GM19455 (cell line): ENCODE measurements at regions not wholly inside any gene's neighbourhood (a gene's known extent, or its start where the extent isn't known, plus 50 kb on each side); places are given as distances from the start of the nearest gene placed in this dataset.

Experiments used
- ATAC-seq: cut with Tn5 transposase; IDR thresholded peaks from one replicate; pipeline ENCODE4 v1.9.1; 2021; ENCODE audit not compliant: unreplicated experiment

- no peak for ATAC-seq
Measured at GRCh38 chr4:67125636-67126514, 419.4 kb downstream of the CENPC start.

DNA sequence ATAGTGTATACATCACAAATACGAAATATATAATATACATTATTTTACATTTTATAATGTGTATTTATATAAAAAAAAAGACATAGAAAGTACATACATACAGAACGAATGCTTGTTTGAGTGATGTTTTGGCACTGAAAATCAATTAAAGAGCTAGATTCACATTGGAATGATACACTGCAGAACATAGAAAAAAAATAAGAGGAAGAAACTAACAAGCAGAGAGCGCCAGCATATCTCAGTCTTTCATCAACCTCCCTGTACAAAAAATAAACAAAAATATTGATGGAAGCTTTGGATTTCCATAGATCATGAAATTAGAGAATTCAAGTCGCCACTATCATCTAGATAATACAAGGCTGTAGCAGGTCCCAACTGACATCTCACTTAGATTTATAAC is 420.6 kb downstream of the CENPC start:
- no peak for ATAC-seq

DNA sequence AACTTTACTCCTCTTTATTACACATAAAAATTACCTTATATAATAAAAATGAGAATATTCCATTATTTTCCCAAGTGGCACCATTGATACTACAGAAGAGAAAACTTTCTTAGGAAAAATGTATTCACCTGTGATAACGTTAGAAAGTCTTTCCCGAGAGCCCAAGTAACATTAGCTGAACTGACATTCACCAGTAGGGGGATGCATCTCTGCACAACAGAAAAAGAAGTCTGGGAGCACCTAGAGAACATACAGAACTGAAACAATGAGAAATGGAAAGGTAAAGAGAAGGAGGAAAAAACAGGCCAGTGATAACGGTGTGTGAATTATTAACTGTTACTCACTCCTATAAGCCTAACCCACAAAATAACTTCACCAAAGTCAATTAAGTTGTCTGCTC is 423.3 kb downstream of the CENPC start:
- ATAC-seq, result no peak

DNA sequence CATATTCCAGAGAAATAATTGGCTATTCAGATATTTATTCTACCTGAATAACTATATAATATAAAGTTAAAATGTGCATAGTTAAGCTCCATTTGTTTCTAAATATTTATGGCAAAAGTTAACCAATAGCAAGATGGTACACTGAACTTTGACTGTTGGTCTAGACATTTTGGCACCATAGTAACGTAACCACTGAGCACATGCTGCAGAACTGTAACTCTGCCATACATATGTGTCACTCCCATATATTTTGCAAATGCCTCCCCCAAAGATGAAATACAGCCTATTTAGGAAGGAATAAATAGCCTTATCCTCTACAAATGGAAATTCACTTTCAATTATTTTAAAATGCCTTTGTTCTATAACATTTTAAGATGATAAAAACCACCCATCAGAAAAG is 424.9 kb downstream of the CENPC start:
- ATAC-seq, result no peak

GRCh38 chr4:67109276-67109675 is 436.0 kb downstream of the CENPC start:
- no peak for ATAC-seq

DNA sequence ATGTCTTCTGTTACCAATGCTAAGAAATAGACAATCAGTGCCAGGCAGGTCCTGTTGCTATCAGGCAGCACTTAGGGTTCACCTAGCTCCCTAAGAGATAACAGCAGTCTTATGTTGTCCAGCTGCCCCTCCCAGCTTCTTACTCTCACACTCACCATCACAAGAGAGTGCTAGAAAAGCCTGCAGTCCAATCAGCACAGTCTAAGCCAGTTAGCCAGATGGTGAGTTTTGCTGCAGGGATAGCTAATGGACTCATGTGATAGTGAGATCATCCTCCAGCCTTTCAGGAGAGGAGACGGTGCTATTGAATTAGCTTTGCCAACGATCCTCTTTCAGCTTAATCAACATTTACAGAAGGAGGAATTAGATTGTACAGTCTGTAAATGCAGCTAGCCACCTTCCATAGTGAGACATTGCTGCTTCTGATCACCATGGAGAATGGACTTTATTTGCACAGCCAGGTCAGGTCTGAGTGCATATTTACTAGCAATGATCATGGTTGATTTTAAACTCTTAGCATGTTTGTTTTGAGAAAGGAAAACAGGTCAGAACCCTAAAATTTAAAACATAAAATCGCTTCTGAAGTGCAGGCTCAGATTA is 438.3 kb downstream of the CENPC start:
- no peak for ATAC-seq

DNA sequence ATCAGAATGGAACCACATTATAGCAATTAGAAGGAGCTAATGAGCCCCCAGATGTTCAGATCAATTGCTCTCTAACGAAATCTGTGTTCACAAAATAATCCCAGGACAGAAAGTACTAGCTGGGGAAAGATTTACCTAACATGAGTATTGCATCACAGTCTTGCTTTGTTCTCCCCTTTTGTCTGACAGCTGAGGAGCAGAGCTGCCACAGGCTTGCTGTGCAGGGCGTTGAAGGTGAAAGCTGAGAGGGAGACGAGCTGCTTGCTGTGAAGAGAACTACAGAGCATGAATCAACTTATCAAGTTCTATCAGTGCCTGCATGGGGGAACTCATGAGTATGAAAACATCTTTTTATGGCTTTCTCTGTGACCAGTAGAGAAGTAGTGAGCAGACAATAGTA is 441.2 kb downstream of the CENPC start:
- no peak for ATAC-seq

DNA sequence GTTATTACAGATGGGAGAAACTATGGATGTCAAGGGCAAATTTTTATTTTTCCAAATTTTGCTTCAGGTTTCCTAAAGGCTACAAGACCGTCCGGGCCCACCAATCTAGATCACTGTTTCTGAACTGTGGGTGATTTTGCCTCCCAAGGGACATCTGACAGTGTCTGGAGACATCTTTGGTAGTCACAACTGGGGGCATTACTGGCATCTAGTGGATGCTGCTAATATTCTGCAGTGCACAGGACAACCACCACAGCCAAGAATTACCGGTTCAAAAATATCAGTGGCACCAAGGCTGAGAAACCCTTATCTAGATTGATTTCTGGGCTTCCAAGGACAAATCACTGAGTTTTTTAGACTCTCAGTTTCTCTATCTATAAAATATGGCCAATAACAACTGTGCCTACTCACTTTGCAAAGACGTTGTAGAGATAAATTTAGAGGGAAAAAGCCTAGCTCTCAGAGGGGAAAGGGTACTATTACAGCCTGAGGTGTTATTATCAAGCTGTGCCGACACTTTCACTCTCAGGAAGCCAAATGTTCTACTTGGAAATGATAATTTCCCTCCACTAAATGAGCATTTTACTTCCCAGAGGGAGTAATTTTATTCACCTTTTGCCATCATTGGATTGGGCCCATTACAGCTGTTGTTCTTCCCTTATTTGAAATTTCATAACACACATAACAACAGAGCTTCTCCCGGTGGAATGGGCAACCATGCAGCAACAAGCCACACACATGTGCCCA is 442.1 kb downstream of the CENPC start:
- ATAC-seq, result no peak

DNA sequence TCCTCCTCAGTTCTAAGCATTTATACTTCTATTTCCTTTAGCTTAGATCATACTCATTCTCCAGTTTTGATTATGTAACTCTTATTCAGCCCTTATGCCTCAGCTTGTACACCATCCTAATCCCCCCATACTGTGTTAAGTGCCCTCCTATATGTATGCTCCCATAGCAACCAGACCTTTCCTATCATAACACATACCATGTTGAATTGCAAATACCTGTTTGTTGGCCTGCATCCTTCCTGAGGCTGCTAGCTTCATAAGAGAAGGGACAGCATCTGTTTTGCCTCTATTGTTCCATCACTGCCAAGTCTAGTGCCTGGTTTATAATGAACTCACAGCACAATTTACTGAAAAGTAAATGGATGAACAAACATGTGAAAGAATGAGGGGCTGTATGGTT is 443.7 kb downstream of the CENPC start:
- no peak for ATAC-seq

DNA sequence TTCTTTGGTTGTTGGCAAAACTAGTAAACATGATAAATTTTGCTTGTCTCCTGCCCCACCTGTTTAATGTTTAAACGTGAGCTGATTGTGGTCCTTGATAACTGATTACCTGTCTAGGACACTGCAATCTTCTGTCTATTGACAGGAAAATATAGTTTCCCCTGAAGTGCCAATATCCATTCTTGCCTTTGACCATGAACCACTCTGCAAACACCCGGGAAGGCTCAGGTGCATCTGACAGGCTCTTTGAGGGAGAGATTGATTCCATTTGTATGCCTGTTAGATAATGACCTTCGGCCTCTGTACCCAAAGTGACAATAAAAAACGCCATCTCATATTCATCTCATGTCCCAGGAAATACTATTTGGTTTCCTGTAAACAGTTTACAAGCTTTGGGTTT is 453.0 kb downstream of the CENPC start:
- ATAC-seq, result no peak

- ATAC-seq, result no peak
Measured at GRCh38 chr4:67091673-67092072, 453.6 kb downstream of the CENPC start.

- peak; percentile 94 for ATAC-seq
Measured at GRCh38 chr4:67087897-67088296, 457.4 kb downstream of the CENPC start.

DNA sequence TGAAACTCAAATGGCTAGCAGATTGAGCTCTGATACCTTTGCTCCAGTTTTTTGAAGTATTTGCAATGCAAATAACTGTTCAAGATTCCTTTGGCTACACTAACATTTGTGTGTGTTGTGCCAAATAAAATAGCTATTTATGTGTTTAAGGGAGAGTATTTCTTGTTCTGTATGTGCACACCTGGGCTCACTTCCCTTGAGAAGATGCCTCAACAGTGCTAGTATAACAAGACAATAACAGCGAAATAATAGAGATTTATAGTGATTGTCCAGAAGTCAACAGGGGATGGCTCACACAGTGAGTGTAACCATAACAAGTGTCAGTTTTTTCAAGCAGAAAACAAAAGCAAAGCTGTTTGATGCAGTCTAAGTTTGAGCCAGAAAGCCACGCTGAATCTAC is 460.5 kb downstream of the CENPC start:
- no peak for ATAC-seq

DNA sequence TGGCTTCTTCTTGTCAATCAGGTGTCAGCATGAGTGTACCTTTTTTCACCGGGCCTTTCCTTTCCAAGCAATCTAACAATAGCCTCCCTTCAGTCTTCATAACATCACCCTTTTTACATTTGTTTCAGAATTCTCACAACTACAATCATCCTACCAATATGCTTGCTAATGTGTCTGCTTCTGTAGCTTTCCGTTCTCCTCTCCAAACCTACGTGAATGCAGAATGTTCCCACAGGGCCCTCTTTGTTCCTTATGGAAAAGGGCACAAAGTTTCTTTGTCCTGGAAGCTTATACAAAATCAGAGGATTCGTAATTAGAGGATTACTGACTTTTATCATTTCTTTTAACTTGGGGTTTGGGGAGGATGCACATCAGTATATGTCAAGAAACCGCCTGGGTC is 461.8 kb downstream of the CENPC start:
- ATAC-seq, result no peak

DNA sequence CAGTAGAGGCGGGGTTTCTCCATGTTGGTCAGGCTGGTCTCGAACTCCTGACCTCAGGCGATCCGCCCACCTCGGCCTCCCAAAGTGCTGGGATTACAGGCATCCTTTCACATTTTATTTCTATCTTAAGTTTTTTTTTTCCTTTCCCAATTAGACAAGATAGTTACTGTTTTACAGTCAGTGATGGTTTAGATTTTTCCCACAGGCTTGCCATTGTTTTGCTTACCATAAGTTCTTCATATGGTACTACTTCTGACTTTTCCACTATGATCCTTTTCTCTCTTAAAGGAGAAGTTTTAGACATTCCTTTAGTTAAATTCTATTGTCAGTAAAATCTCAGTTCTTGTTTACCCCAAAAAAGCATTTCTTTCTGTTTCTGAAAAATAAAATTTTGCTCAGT is 462.6 kb downstream of the CENPC start:
- ATAC-seq, result no peak

DNA sequence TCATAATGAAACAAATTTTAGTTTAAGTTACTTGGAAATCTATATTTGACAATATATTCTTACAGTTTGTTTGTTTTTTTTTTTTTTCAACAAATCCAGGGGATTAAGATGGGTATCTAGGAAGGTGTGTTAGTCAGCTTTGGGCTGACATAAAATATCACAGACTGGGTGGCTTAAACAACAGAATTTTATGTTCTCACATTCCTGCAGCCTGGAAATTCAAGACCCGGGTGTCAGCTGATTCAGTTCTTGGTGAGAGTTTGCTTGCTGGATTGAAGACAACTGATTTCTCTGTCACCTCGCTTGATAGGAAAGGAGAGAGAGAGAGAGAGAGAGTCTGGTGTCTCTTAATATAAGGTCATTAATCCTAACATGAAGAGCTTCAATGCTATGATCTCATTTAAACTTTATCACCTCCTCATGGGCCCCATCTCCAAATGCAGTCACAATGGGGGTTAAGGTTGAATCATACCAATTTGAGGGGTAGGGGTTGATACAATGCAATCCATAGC is 465.2 kb downstream of the CENPC start:
- ATAC-seq, result no peak

GRCh38 chr4:67071641-67072040 is 473.7 kb downstream of the CENPC start:
- ATAC-seq, result no peak

DNA sequence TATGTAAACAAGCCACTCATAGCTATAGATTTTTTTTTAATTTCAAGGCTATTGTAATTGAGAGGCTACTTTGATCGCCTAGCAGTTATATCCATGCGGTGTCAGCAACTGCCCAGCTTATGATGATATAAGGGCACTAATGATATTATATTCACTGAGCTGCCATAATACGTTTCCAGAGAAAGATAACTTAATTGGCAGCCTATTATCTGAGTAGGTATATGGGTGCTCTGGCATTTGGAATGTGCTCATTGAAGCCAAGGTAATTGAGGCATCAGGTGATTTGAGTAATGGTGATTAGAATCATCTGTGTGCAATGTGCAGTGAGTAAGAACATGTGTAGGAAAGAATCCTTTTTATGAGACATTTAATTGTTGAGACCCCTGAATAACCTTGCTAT is 490.0 kb downstream of the CENPC start:
- ATAC-seq, result no peak

DNA sequence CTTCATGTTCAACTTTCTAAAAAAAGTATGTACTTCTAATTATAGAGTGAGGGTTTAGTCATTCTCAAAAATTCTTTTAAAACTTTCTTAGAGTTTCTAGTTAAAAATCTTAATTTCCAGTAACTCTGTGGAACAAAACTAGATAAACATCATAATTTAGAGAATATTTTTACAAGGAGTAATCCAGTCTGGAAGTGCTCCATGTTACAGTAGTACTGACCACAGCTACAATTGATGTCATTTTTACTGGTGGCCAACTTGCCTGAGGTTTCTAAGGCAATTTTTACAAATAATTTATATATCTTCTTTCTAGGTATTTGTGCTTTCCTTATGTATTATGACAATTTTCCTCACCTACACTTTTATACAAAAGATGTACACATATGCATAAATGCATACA is 490.4 kb downstream of the CENPC start:
- no peak for ATAC-seq

- no peak for ATAC-seq
Measured at GRCh38 chr4:67052814-67053675, 492.3 kb downstream of the CENPC start.
